Mucosa of stomach (tissue), 1 donor: ENCODE measurements at regions not wholly inside any gene's neighbourhood (a gene's known extent, or its start where the extent isn't known, plus 50 kb on each side); places are given as distances from the start of the nearest gene placed in this dataset.

ENCODE experiments used
- H3K27me3 ChIP-seq: one replicate; pipeline ENCODE4 v1.7.0; 2013; ENCODE audit warnings: mild to moderate bottlenecking, low read length; ENCODE audit not compliant: control insufficient read depth, insufficient read depth
- H3K36me3 ChIP-seq: one replicate; pipeline ENCODE4 v1.7.0; 2013; ENCODE audit warnings: low read length; ENCODE audit not compliant: control insufficient read depth, insufficient read depth
- H3K4me1 ChIP-seq: one replicate; pipeline ENCODE4 v1.7.0; 2013; ENCODE audit warnings: mild to moderate bottlenecking, low read length; ENCODE audit not compliant: control insufficient read depth, insufficient read depth
- H3K4me3 ChIP-seq: one replicate; pipeline ENCODE4 v1.7.0; 2013; ENCODE audit warnings: low read length
- H3K9ac ChIP-seq: one replicate; pipeline ENCODE4 v1.7.0; 2013; ENCODE audit warnings: mild to moderate bottlenecking, low read length, moderate library complexity
- H3K9me3 ChIP-seq: one replicate; pipeline ENCODE4 v1.7.0; 2013; ENCODE audit warnings: mild to moderate bottlenecking, low read length, moderate library complexity; ENCODE audit not compliant: control insufficient read depth
- donor health status: Pancreatic carcinoma.

DNA sequence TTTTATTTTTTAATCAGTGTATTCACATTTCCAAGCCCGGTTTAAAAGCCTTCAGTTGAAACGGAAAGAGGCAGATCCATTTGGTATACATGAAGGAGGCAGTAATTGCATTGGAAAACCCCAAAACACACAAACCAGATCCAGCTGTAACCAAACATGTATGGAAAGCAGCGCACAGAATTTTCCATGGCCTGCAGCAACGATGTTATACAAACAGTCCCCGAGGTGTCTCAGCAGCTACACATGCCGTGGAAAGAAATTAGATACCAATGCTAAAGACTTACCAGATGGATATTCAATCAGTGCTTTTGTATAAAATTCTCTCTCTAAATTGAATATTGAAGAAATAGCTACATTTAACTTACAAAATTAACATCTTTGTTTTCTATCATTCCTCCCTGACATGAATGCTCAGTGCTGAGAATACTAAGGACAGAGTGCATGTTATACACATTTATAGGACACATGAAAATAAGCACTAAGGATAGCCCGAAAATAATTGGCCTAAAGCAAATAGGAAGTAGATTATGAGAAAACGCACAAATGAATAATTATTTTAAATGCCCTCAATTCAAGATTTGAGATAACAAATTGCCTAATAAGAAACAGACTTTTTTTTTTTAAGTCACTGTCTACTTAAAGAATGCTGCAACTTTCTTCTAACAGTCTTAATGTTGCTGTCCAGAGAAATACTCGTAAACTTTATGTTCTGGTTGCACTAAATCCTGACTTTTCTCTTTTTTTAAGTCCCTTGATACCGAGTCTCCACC lies 713.1 kb downstream of the HDGFL1 start:
- Histone ChIP-seq H3K4me1 (no peaks in the 10 kb centered on the region), H3K36me3 (no peaks in the 10 kb centered on the region), H3K9ac (no peak overlapping the region), H3K27me3 (no peaks in the 10 kb centered on the region), H3K9me3 (no peaks in the 10 kb centered on the region), H3K4me3 (no peak overlapping the region)

DNA sequence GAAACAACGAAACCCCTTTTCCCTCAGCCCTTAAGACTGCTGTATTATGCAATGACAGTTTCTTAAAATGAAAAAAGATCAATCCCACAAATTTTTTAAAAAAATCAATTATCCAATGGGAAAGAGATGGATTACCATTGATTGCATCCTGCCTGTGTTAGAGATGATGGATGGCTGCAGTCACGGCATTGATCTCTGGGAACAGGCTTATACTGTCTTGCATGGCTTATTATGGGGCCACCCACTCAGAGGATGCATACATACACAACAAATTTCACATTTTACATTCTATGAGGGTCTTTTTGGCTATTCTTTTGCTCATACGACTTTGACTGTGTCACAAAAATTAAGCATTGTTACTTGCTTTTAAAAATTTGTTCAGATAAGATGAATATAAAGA lies 724.3 kb downstream of the HDGFL1 start:
- Histone ChIP-seq H3K4me1 (no peaks in the 10 kb centered on the region), H3K9me3 (no peaks in the 10 kb centered on the region), H3K4me3 (no peak overlapping the region), H3K27me3 (no peaks in the 10 kb centered on the region), H3K9ac (no peak overlapping the region), H3K36me3 (no peaks in the 10 kb centered on the region)

DNA sequence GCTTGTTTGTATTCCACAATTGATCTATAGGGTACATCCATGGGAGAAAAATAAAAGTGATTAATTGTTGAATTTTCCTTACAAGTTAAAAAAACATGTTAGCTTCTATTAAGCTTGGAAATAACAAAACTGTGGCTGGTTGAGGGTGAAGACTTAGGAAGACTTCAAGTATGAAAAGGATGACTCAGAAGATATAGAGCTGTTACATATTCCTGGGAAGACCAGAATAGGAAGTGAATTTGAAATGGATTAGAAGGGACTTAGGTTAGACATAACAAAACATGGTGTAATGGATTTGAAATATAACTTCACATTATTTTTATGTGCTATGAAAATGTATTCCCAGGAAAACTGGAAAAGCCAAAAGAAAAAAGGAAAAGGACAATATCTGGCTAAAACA lies 732.2 kb downstream of the HDGFL1 start:
- Histone ChIP-seq H3K27me3 (no peaks in the 10 kb centered on the region), H3K9ac (no peak overlapping the region), H3K4me1 (no peaks in the 10 kb centered on the region), H3K36me3 (no peaks in the 10 kb centered on the region), H3K9me3 (no peaks in the 10 kb centered on the region), H3K4me3 (no peak overlapping the region)

DNA sequence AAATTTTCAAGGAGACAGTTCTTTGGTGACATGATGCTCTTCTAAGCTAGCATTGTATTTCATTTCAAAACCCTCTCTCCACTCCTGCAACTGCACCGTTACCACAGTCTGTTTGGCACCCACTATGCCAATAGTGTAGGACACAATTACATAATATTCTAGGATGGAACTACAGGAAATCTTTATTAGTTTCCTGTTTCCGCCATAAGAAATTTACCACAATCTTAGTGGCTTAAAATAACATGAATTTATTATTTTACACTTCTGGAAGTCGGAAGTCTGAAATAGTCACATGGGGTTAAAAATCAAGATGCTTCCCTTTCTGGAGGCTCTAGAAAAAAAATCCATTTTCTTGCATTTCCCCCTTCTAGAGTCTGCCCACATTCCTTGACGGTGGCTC lies 733.1 kb downstream of the HDGFL1 start:
- no peaks in the 10 kb centered on the region for H3K9me3 ChIP-seq
- no peaks in the 10 kb centered on the region for H3K4me1 ChIP-seq
- no peak overlapping the region for H3K9ac ChIP-seq
- no peak overlapping the region for H3K4me3 ChIP-seq
- no peaks in the 10 kb centered on the region for H3K36me3 ChIP-seq
- H3K27me3 ChIP-seq = no peaks in the 10 kb centered on the region

DNA sequence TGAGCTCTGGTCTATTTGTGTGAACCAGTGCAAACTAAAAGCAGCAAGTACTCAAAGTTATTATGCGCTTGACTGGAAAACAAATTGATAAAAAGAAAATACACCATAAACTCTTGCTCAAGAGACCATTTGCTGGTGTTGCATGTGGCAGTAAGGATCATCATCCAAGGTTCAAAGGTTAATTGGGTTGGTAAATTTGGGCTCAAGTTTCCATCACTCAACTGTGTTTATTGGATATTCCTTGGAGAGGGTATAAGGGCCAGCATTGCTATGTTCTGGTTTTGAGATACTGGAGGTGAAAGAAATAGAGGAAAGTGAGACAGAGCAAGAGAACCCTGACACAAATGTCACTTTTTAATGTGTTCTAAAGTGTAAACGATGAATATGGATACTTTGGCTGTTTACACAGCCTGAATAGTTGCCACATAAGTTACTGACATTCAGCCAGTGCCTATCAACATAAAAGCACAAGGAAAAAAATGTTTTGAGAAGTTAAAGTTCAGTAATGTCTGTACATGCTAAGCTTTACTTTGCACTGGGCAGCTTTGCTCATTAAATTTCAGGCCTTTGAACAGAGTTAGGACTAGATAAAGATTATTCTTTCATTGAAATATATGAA lies 736.1 kb downstream of the HDGFL1 start:
- H3K36me3 ChIP-seq = no peaks in the 10 kb centered on the region
- H3K9me3 ChIP-seq = no peaks in the 10 kb centered on the region
- no peaks in the 10 kb centered on the region for H3K27me3 ChIP-seq
- no peaks in the 10 kb centered on the region for H3K4me1 ChIP-seq
- H3K4me3 ChIP-seq = no peak overlapping the region
- no peak overlapping the region for H3K9ac ChIP-seq

DNA sequence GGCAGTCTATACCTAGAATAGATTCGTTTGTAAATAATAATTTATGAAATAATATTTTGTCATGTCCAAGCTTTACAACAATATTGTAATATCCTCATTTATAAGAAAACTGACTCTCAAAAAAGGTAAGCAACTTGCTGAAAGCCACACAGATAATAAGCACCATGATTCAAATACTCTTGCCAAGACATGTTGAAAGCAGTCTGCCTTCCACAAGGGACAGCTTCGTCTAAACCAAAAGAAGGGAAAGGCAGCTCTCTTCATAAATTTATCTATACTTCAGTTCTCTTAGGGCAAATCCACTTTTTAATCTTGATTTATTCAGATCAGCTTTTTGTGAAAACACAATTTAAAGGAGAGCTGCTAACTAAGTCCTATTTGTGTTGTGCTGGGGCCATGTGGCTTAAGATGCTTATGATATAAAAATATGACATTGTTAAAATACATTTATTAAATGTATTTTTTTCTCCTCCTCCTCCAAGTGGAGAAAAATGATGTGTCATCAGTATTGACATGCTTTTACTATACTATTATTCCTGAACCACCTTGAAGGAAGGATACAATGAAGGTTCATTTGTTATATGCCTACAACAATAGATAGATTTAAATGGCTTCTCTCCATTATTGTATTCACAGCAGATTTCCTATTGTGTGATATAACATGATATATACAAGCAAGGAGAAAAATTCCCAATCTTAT lies 737.0 kb downstream of the HDGFL1 start:
- Histone ChIP-seq H3K27me3 (no peaks in the 10 kb centered on the region), H3K9ac (no peak overlapping the region), H3K4me1 (no peaks in the 10 kb centered on the region), H3K4me3 (no peak overlapping the region), H3K9me3 (no peaks in the 10 kb centered on the region), H3K36me3 (no peaks in the 10 kb centered on the region)

DNA sequence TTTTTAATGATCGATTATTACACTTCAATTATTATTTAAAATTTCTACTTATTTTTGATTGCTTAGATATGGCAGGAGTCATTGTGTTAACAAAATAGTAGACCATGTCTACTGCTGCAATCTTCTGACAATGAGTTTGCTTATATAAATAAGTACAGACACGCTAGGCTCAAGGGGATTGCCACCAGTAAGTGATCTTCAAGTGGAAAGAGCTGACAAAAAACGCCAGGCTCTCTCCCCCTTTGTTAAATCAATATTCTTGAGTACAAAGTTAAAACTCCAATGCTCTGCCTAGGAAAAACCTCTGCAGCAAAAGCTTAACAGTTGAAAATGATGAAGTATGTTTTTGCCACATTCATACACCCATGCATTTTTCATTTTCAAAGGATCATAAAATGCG lies 738.1 kb downstream of the HDGFL1 start:
- no peaks in the 10 kb centered on the region for H3K4me1 ChIP-seq
- no peaks in the 10 kb centered on the region for H3K9me3 ChIP-seq
- H3K4me3 ChIP-seq = no peak overlapping the region
- no peaks in the 10 kb centered on the region for H3K27me3 ChIP-seq
- H3K36me3 ChIP-seq = no peaks in the 10 kb centered on the region
- no peak overlapping the region for H3K9ac ChIP-seq

DNA sequence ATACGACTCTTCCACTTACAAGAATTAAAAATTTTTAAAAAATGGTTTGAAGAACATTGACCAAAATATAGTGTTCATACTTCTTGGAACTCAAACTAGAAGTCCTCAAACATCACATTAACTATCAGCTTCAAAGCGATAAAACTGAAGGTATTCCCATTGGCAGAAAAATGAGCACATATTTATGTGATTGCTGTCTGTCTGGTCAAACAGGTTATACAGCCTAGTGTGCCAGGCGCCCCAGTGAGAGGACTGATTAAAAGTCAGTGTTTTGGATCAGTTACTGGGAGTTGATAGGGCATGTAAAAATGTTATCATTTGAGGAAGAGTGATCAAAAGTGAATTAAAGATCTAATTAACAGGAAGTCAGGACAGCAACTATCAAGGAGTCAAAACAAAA lies 738.8 kb downstream of the HDGFL1 start:
- H3K27me3 ChIP-seq = no peaks in the 10 kb centered on the region
- H3K36me3 ChIP-seq = no peaks in the 10 kb centered on the region
- no peak overlapping the region for H3K9ac ChIP-seq
- H3K4me1 ChIP-seq = no peaks in the 10 kb centered on the region
- no peak overlapping the region for H3K4me3 ChIP-seq
- H3K9me3 ChIP-seq = no peaks in the 10 kb centered on the region

DNA sequence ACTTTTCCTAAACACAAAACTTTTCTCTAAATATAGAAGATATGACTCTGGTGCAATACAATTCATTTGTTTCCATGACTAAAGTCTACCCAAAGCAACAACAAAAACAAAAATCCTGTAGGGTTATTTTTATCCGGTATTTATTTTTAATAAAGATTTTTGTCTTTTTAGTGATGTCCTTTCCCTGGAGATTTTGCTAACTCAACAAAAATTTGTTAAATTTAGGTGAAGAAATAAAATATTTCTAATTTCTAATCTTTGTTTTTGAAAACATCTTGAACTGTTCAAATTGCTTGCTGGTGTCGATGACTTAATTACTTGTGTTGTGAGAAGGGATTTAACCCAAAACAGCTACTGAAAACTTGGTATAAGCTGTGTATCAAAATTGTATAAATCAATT lies 741.8 kb downstream of the HDGFL1 start:
- H3K4me1 ChIP-seq = no peaks in the 10 kb centered on the region
- no peaks in the 10 kb centered on the region for H3K9me3 ChIP-seq
- no peak overlapping the region for H3K9ac ChIP-seq
- H3K4me3 ChIP-seq = no peak overlapping the region
- H3K27me3 ChIP-seq = no peaks in the 10 kb centered on the region
- no peaks in the 10 kb centered on the region for H3K36me3 ChIP-seq

DNA sequence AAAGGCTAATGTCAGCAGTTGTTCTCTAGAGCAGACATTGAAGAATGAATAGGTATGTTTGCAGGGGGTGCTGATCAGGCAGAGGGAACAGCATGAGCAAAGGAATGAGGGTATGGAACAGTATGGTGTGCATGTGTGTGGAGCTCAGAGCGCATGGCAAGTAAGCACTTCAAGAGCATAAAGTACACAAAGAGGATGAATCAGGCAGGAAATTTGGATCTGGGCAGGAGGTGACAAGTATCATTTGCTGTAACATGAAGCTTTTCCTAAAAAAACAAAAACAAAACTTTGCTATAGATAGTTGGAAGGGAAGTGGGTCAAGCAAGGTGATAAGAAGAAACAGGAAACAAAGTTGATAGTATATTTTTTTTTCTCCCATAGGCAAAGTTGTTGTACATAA lies 746.8 kb downstream of the HDGFL1 start:
- no peaks in the 10 kb centered on the region for H3K27me3 ChIP-seq
- H3K4me1 ChIP-seq = no peaks in the 10 kb centered on the region
- no peaks in the 10 kb centered on the region for H3K9me3 ChIP-seq
- H3K4me3 ChIP-seq = no peak overlapping the region
- H3K9ac ChIP-seq = no peak overlapping the region
- no peaks in the 10 kb centered on the region for H3K36me3 ChIP-seq

DNA sequence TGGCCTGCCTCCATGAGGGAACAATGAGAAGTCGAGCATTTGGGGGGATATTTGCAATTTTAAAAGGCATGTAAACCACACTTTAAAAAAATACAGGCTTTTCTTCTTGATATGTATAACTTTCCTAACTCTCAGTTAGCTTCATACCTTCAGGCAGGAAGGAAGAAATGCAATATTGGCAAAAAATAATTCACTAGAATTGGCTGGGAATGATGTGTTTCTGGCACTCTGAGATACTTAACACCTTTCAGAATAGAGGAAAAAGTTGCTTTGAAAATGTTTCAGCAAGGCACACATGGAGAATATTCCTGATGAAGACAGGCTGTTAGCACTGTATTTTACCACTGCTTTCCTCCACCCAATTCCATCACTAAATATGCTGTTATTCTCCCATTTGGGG lies 747.6 kb downstream of the HDGFL1 start:
- H3K4me3 ChIP-seq = no peak overlapping the region
- no peaks in the 10 kb centered on the region for H3K4me1 ChIP-seq
- no peaks in the 10 kb centered on the region for H3K9me3 ChIP-seq
- H3K9ac ChIP-seq = no peak overlapping the region
- H3K27me3 ChIP-seq = no peaks in the 10 kb centered on the region
- H3K36me3 ChIP-seq = no peaks in the 10 kb centered on the region

DNA sequence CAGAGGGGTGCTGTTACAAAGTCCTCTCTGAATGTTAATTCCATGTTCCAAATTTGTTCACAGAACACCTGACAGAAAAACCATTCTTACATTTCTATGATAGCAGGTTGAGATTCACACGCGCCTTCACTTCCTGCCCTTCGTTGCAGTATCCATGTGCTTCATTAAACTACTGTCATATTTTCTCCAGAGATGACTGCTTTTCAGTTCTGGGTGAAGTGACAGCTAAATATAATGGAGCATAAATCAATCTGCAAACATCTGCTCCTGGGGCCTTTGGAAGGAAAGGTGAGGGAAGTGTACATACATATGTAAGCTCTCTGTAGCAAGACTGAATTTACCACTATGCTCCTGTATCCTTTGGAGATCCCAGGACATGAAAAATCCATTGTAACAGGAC lies 750.2 kb downstream of the HDGFL1 start:
- Histone ChIP-seq H3K27me3 (no peaks in the 10 kb centered on the region), H3K9ac (no peak overlapping the region), H3K4me3 (no peak overlapping the region), H3K36me3 (no peaks in the 10 kb centered on the region), H3K4me1 (no peaks in the 10 kb centered on the region), H3K9me3 (no peaks in the 10 kb centered on the region)
